ENCODE measurements at regions not wholly inside any gene's neighbourhood (a gene's known extent, or its start where the extent isn't known, plus 50 kb on each side); places are given as distances from the start of the nearest gene placed in this dataset.

DNA sequence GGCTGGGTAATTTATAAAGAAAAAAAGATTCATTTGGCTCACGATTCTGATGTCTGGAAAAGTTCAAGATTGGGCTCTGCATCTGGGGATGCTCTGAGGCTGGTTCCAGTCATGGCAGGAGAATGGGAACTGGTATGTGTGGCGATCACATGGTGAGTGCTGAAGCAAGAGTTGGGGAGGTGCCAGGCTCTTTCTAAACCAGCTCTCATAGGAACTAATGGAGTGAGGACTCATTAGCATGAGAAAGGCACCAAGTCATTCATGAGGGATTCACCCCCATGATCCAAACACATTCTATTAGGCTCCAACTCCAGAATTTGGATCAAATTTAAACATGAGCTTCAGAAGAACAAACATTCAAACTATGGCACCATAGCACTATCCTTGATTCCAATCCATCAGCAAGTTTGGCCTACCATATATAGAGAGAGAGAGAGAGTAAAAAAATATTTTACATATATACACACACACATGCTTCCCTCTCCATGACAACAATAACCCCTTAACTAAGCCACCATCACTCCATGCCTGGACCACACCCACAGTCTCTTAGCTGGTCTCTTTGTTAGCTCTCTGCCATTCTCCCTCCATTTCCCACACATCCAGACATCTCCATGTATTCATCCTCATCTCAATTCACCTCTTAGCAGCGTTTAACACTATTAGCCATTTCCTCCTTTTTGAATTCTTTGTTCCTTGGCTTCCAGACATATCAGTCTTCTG lies 57.9 kb downstream of the NPY start:
- H3K27me3 Mint-ChIP-seq (ENCODE audit: low read depth), result peaks cover 8% of the 10 kb centered on the region
- H3K27ac Mint-ChIP-seq, result no peak overlapping the region
- H3K4me3 Mint-ChIP-seq, result no peak overlapping the region
- no peaks in the 10 kb centered on the region for H3K9me3 Mint-ChIP-seq
- H3K36me3 Mint-ChIP-seq (ENCODE audit: low read depth), result no peaks in the 10 kb centered on the region
- DNase-seq, result no peak
- no peaks in the 10 kb centered on the region for H3K4me1 Mint-ChIP-seq (ENCODE audit: low read depth)
- intact Hi-C loops (cut with micrococcal nuclease), result no loop called here
- CTCF ChIA-PET, result interaction anchor here (0.6 kb wide), 1 partner anchor 14 kb away, joined by 3 read pairs; no protein-coding TSS in a partner anchor

GRCh38 chr7:24343614-24344013 lies 59.6 kb downstream of the NPY start:
- Mint-ChIP-seq H3K4me1 (ENCODE audit: low read depth) (no peaks in the 10 kb centered on the region), H3K27ac (no peak overlapping the region), H3K27me3 (ENCODE audit: low read depth) (no peaks in the 10 kb centered on the region), H3K36me3 (ENCODE audit: low read depth) (no peaks in the 10 kb centered on the region), H3K4me3 (no peak overlapping the region), H3K9me3 (no peaks in the 10 kb centered on the region)
- CTCF ChIA-PET, result no interaction called here
- DNase-seq, result no peak
- intact Hi-C loops (cut with micrococcal nuclease), result no loop called here

GRCh38 chr7:24346129-24346528 lies 62.1 kb downstream of the NPY start:
- no peak for DNase-seq
- Mint-ChIP-seq H3K4me3 (no peak overlapping the region), H3K36me3 (ENCODE audit: low read depth) (no peaks in the 10 kb centered on the region), H3K27me3 (ENCODE audit: low read depth) (peaks cover 10% of the 10 kb centered on the region), H3K9me3 (no peaks in the 10 kb centered on the region), H3K4me1 (ENCODE audit: low read depth) (no peaks in the 10 kb centered on the region), H3K27ac (no peak overlapping the region)
- intact Hi-C loops (cut with micrococcal nuclease), result no loop called here
- CTCF ChIA-PET, result interaction anchor here (0.6 to 0.8 kb wide), 2 partner anchors 442 to 592 kb away, joined by 3 to 4 read pairs; no protein-coding TSS in a partner anchor

GRCh38 chr7:24346716-24347115 lies 62.7 kb downstream of the NPY start:
- no peak overlapping the region for H3K27ac Mint-ChIP-seq
- CTCF ChIA-PET, result interaction anchor here (0.6 to 0.8 kb wide), 2 partner anchors 441 to 592 kb away, joined by 3 to 4 read pairs; no protein-coding TSS in a partner anchor

DNA sequence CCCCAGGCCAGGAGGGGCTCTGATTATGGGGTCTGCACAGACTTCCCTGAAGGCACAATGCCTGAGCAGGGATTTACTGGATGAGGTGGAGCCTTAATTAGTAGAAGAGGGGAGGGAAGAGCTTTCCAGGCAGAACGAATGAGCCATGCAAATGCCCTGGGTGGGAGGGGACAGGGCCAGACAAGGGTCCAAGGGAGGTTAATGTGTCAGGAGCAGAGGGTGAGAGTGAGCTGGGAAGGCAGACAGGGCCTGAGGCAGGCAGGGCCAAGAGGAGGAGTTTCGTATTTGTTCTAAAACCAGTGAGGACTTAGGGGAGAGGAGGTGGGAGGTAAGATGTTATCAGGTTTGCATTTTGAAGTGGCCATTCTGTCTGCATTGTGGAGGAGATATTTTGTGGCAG lies 65.3 kb downstream of the NPY start:
- intact Hi-C loops (cut with micrococcal nuclease), result no loop called here
- Mint-ChIP-seq H3K9me3 (no peaks in the 10 kb centered on the region), H3K4me3 (no peak overlapping the region), H3K36me3 (ENCODE audit: low read depth) (no peaks in the 10 kb centered on the region), H3K27ac (no peak overlapping the region), H3K27me3 (ENCODE audit: low read depth) (peaks cover 15% of the 10 kb centered on the region), H3K4me1 (ENCODE audit: low read depth) (no peaks in the 10 kb centered on the region)
- CTCF ChIA-PET, result no interaction called here
- DNase-seq, result no peak

More at GRCh38 chr7:24346716-24347115, 62.7 kb downstream of the NPY start:
- DNase-seq, result no peak
- Mint-ChIP-seq H3K4me3 (no peak overlapping the region), H3K9me3 (no peaks in the 10 kb centered on the region), H3K36me3 (ENCODE audit: low read depth) (no peaks in the 10 kb centered on the region), H3K4me1 (ENCODE audit: low read depth) (no peaks in the 10 kb centered on the region), H3K27me3 (ENCODE audit: low read depth) (peaks cover 10% of the 10 kb centered on the region)
- intact Hi-C loops (cut with micrococcal nuclease), result no loop called here

DNA sequence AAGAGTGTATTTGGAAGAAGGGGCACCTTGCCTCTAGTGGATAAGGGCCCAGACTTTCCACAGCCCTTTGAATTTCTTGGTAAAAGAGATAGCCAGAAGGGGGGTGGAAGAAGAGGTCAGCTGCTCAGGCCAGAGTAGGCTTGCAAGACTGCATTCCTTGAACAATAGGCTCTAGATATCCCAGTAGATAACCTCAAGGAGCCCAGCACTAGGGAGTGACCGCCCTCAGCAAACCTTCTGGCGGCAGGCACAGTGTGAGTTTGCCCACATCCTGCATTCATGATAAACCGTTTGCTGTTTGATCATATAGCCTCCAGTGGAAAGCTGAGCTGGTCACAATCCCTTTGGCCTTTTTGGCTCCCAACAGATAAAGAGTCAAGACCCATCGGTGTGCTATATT lies 70.5 kb downstream of the NPY start:
- H3K27ac Mint-ChIP-seq, result no peak overlapping the region

DNA sequence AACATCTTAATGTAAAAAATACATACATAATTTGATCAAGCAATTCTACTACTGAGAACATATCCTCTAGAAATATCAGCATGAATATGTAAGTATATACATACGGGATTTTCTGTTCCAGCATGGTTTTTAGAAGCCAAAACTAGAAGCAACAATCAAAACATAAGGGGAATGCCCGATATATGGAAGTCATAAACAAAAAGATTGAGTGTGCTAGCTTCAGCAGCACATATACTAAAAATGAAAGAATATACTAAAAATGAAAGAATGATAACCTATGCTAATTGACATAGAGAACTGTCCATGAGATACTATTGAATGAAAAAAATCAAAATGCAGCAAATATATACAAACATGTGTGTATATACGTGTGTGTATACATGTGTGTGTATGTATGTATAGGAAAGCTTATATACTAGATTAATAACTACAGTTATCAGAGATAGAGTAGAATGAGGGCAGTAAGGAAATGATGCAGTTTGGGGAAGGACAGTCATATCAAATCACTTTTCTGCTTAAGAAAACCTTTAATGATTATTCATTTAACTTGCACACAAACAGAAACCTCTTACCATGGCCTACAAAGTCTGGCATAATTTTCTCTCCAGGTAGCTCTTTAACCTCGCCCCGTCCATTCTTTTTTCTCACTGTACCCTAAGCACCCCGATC lies 72.9 kb downstream of the NPY start:
- intact Hi-C loops (cut with micrococcal nuclease), result no loop called here
- Mint-ChIP-seq H3K27me3 (ENCODE audit: low read depth) (peaks cover 17% of the 10 kb centered on the region), H3K36me3 (ENCODE audit: low read depth) (no peaks in the 10 kb centered on the region), H3K27ac (no peak overlapping the region), H3K4me1 (ENCODE audit: low read depth) (peaks cover 7% of the 10 kb centered on the region), H3K4me3 (no peak overlapping the region), H3K9me3 (peaks cover 5% of the 10 kb centered on the region)
- DNase-seq, result no peak
- CTCF ChIA-PET, result interaction anchor here (0.6 kb wide), 1 partner anchor 47 kb away, joined by 4 read pairs; no protein-coding TSS in a partner anchor

More for the DNA sequence above, 70.5 kb downstream of the NPY start:
- peaks cover 5% of the 10 kb centered on the region for H3K9me3 Mint-ChIP-seq
- DNase-seq, result no peak
- intact Hi-C loops (cut with micrococcal nuclease), result no loop called here
- H3K4me3 Mint-ChIP-seq, result no peak overlapping the region
- no peaks in the 10 kb centered on the region for H3K36me3 Mint-ChIP-seq (ENCODE audit: low read depth)
- H3K4me1 Mint-ChIP-seq (ENCODE audit: low read depth), result peaks cover 7% of the 10 kb centered on the region
- CTCF ChIA-PET, result no interaction called here
- peaks cover 17% of the 10 kb centered on the region for H3K27me3 Mint-ChIP-seq (ENCODE audit: low read depth)

DNA sequence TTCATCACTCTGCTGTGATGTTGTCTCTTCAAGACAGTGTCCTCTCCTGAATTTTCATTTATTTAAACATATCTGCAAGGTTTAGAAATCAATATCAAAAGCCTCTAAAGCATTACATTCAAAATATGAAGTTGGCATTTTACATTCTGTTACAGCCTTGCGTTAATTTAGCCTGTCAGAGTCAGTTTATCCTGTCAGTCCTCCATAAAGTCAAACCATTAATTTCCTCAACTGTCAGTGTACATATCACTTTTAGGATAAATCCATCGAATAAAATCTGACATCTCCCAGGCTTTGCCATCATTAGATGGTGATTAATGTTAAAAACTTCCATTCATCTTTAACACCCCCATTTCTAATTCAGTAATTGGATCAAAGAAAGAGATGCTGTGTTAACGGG lies 77.0 kb downstream of the NPY start:
- Mint-ChIP-seq H3K27ac (no peak overlapping the region), H3K36me3 (ENCODE audit: low read depth) (no peaks in the 10 kb centered on the region), H3K4me1 (ENCODE audit: low read depth) (peaks cover 7% of the 10 kb centered on the region), H3K27me3 (ENCODE audit: low read depth) (peaks cover 14% of the 10 kb centered on the region), H3K4me3 (no peak overlapping the region), H3K9me3 (no peaks in the 10 kb centered on the region)
- CTCF ChIA-PET, result no interaction called here
- intact Hi-C loops (cut with micrococcal nuclease), result no loop called here
- DNase-seq, result no peak

GRCh38 chr7:24365606-24366005 lies 81.6 kb downstream of the NPY start:
- no peak for DNase-seq
- Mint-ChIP-seq H3K27me3 (ENCODE audit: low read depth) (peaks cover 10% of the 10 kb centered on the region), H3K4me1 (ENCODE audit: low read depth) (no peaks in the 10 kb centered on the region), H3K4me3 (no peak overlapping the region), H3K9me3 (no peaks in the 10 kb centered on the region), H3K27ac (no peak overlapping the region), H3K36me3 (ENCODE audit: low read depth) (no peaks in the 10 kb centered on the region)
- intact Hi-C loops (cut with micrococcal nuclease), result no loop called here
- CTCF ChIA-PET, result no interaction called here

DNA sequence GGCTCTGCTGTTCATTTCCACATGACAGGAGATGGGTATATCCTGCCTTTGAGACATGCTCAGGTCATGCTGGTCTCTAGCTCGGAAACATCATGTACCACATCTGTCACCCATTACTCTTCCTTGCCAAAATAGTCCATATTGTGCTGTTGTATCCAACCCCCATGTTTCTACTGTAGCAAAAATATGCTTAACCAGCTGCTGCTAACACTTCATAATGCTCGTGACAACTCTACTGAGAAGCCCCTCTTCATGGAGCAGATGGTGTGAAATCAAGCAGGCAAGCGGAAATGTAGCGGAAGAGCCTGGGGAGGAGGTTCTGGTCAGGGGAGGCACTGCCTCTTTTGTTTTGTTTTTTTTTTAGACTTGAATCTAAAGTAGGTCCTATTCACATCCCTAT lies 82.9 kb downstream of the NPY start:
- Mint-ChIP-seq H3K4me1 (ENCODE audit: low read depth) (no peaks in the 10 kb centered on the region), H3K27me3 (ENCODE audit: low read depth) (peaks cover 6% of the 10 kb centered on the region), H3K9me3 (no peaks in the 10 kb centered on the region), H3K27ac (no peak overlapping the region), H3K4me3 (no peak overlapping the region), H3K36me3 (ENCODE audit: low read depth) (no peaks in the 10 kb centered on the region)
- no peak for DNase-seq
- intact Hi-C loops (cut with micrococcal nuclease), result no loop called here
- CTCF ChIA-PET, result interaction anchor here (0.6 kb wide), 1 partner anchor 92 kb away, joined by 3 read pairs; no protein-coding TSS in a partner anchor

GRCh38 chr7:24368161-24368560 lies 84.2 kb downstream of the NPY start:
- intact Hi-C loops (cut with micrococcal nuclease), result no loop called here
- H3K9me3 Mint-ChIP-seq, result no peaks in the 10 kb centered on the region
- no peak for DNase-seq
- CTCF ChIA-PET, result no interaction called here
- no peak overlapping the region for H3K4me3 Mint-ChIP-seq
- no peaks in the 10 kb centered on the region for H3K4me1 Mint-ChIP-seq (ENCODE audit: low read depth)
- H3K36me3 Mint-ChIP-seq (ENCODE audit: low read depth), result no peaks in the 10 kb centered on the region
- H3K27me3 Mint-ChIP-seq (ENCODE audit: low read depth), result peaks cover 6% of the 10 kb centered on the region
- no peak overlapping the region for H3K27ac Mint-ChIP-seq

GRCh38 chr7:24370541-24370940 lies 86.6 kb downstream of the NPY start:
- DNase-seq, result no peak
- Mint-ChIP-seq H3K27ac (no peak overlapping the region), H3K9me3 (no peaks in the 10 kb centered on the region), H3K4me3 (no peak overlapping the region), H3K36me3 (ENCODE audit: low read depth) (no peaks in the 10 kb centered on the region), H3K27me3 (ENCODE audit: low read depth) (peaks cover 3% of the 10 kb centered on the region), H3K4me1 (ENCODE audit: low read depth) (no peaks in the 10 kb centered on the region)
- CTCF ChIA-PET, result interaction anchor here (0.5 to 0.6 kb wide), 2 partner anchors 76 to 846 kb away, joined by 3 to 4 read pairs; no protein-coding TSS in a partner anchor
- intact Hi-C loops (cut with micrococcal nuclease), result no loop called here

Measured in activated naive CD4-positive, alpha-beta T cell treated with anti-CD3 and anti-CD28 coated beads for 36 hours (primary cell).